HG03025 (cell line): ENCODE measurements at regions not wholly inside any gene's neighbourhood (a gene's known extent, or its start where the extent isn't known, plus 50 kb on each side); places are given as distances from the start of the nearest gene placed in this dataset.
"Not testable (repeated sequence)": the region's sequence is repeated elsewhere in the genome, so short reads cannot be mapped to it uniquely, and the experiment has no call there.

Experiments
- ATAC-seq: cut with Tn5 transposase; IDR thresholded peaks from one replicate; pipeline ENCODE4 v1.9.1; 2021; ENCODE audit warnings: mild to moderate bottlenecking, moderate library complexity; ENCODE audit not compliant: unreplicated experiment, low FRiP score

DNA sequence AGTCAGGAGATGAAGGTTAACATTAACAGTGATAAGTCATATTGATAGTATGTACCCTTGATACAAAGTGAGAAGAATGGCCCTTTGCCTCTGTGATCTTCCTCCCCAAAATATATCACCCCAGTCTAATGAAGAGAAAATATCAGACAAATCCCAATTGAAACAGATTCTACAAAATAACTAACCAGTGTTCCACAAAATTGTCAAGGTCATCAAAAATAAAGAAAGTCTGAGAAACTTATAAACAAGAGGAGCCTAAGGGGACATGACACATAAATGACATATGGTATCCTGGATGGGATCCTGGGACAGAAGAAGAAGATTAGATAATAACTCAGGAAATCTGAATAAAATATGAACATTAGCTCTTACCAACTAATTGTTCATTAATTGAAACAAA is 398.4 kb downstream of the DSC3 start:
- ATAC-seq = no peak

DNA sequence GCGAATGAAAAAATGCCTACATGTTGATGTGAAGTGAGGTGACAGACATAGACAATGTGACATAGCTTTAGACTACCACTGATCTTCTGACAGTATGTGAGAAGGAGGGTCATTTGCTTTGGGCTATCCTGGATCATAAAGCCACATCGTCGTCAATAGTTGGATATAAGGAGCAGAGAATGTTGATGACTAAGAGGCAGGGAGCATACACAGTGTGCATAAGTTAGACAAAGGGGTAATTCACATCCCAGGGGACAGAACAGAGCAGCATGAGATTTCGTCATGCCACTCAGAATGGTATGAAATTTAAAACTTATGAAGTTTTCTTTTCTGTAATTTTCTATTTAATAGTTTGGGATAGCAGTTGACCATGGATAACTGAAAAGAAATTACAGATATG is 403.2 kb downstream of the DSC3 start:
- ATAC-seq = no peak

DNA sequence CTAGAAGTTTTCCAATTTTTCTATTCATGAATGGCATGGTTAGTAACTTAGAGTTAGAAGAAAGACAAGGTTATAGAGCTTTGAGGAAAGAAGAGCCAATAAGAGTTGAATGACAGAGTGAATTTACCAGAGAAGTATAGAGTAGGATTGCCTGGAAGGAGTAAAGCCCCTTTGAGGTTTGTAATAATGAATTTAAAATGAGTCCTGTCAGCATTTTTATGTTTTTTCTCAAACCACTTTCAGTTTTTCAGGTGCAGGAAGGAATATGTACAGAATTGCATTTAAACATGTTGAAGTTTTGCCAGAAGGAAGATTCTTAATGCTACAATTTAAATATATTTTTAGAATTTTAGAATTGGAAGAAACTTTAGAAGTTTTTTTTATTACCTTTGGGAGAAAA is 408.3 kb downstream of the DSC3 start:
- ATAC-seq = no peak

DNA sequence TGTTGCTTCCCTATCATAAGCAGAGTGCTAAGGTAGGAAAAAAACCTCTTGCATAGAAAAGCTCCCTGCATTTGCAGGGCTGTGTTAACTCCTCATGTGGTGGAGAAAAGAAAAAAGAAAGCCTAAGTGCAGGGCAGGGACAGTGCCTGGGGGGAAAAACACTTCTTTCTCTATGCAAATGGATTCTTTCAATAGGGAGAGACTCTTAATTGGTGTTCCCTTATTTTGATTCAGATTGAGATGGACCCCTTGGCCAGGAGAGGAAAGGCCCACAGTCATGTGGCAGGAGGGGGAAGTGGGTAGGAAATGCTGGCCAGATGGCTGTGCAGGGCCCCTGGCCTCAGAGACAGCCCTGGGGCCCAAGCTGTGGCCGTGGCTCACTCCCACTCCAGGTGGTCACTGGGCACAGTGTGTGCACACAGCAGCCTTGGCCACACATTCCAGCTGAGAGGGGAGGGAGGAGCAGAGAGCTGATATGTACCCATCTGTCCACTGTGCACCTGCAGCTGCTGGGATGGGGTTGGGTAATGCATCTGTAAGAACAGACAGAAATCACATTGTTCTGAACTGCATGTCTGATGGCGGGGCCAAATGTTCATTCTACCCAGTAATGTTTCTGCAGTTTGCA is 410.4 kb downstream of the DSC3 start:
- ATAC-seq = no peak

DNA sequence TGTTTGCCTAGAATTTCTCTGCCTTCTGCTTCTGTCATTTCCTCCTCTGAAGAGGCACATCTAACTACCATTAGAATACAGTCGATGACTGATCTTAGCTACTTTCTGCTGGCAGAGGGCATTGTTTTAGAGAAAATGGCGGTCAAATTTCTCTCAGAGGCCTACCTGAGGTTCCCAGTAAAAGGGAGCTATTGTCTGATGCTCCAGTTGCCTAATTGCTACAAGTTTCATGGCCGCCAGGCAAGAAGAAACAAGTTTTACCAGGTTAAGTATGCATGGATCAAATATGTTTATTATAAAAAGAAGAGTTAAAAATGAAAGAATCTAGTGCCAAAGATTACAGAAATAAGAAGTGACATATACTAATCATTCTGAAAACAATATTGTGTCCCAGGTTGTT is 416.6 kb downstream of the DSC3 start:
- ATAC-seq = no peak

DNA sequence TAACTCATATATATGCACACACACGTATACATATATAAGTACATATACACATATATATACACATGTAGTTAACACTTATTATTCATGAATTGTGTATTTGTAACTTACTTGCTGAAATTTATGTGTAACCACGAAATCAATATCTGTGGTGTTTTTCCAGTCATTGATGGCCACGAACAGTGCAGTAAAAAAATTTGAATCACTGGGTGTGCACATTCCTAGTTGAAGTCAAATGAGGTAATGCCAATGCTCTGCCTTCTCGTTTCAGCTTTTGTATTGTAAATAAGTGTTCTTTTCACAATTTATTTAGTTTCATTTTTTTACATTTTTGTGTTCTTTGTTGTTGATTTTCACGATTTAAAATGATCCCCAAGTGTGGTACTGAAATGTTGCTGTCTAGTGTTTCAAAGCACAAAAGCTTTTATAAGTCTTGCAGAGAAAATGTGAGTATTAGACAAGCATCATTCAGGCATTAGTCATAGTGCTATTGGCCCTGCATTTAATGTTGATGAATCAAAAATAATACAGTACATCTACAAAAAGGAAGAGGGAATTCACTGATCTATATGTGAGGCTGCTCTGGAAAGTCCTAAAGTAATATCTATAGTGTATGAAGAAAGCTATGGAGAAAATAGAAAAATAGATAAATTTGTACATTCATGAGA is 419.0 kb downstream of the DSC3 start:
- no peak for ATAC-seq

DNA sequence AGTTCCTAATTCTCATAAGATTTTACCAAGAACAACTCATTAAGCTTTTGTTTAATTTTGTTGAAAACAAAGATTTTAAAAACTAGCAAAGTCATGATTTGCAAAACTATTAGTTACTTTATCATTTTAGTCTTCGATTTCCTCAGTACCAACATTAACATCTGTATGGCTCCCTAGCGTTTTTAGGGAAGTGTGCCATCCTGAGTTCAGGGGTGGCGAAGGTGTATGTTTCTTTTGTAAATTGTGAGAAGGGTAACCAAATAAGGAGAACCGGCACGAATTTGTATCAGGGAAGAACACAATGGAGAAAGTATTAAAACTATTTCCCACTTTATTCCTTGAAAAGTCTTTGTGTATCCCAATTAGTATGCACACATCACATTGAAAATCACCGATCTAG is 419.9 kb downstream of the DSC3 start:
- ATAC-seq = no peak

DNA sequence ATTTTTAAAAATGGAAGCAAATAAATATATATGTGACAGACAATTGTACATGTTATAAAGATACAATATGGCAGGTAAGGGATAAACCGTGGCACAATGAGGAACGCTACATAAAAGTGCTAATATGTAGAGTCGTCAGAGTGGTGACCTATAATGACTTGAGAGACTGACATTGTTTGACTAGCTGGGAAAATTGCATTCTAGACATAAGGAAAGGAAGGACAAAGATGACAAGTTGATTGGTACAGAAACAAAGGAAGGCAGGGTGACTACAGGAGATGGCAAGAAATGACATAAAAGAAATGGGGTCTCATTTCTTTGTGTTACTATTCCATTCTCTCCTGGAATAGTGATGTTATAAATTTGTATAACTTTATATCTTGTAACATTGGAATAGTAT is 420.4 kb downstream of the DSC3 start:
- ATAC-seq = no peak

DNA sequence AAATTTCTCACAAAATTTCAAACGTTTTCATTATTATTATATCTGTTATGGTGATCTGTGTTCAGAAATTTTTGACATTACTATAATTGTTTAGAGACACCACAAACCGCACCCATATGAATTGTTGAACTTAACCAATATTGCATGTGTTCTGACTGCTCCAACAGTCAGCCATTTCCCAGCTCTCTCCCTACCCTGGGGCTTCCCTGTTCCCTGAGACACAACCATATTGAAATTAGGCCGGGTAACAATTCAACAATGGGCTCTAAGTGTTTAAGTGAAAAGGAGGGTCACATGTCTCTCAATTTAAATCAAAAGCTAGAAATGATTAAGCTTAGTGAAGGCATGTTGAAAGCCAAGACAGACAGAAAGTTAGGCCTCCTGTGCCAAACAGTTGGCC is 424.0 kb downstream of the DSC3 start:
- no peak for ATAC-seq

DNA sequence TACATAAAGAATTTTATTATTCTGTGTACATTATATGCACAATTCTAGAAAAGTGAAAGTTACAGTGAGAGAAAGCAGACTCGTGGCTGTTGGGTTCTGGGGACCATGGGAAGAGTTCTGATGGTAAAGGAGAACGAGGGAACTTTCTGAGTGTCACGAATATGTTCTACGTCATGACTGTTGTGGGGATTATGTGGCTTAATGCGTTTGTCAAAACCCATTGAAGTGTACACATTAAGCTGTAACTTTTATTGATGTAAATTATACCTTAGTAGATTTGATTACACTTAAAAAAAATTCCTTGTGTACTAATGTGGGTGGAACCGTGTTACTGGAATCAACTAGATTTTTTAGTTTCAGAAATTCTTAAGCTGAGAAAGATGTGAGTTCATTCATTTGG is 426.1 kb downstream of the DSC3 start:
- no peak for ATAC-seq

DNA sequence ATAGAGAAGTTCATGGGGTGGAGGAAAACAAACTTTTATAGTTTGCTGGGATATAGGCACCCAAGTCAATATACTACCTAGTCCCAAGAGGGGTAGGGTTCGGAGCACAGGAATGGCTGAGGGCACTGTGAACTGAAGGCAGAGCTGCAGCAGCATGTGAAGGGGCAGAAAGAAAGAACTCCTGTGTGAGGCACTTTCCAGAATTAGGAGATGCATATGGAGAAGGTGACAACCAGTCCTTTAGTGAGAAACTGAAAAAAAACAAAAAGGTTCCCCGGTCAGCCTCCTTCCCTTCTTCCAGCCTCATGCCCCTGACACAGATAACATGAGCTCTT is 429.1 kb downstream of the DSC3 start:
- no peak for ATAC-seq

DNA sequence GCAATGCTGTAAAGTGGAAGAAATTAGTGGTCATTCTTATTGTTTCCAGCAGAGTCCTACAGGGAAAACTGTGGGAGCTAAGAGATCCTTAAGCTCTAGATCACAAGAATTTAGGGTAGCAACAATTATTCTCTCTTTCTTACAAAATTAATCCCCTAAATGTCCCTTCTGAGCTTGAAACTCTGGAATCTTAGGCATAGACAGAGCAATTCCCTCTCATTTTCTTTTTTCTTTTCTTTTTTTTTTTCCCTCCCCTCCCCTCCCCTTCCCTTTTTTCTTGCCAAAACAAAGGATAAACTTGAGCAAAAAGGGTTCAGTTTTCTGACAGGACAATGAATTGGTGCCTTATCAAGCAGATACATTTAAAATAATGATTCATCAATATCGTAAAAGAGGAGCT is 441.0 kb downstream of the DSC3 start:
- no peak for ATAC-seq

DNA sequence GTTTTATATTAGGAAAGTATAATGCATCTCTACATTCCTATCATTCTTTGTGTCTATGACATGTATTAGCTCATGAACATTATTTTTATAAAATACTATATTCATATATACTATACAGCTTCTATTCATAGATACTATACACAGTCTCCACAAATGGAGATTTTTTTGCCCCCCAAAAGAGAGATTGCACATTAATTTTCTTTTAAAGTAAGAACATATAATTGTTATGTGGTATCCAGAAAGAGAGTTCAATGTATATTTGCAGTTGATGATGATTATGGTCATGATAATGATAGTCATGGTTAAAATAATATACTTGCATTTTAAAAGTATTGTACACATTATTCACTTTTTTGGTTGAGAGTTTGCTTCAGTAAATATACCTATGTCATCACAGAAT is 445.3 kb downstream of the DSC3 start:
- no peak for ATAC-seq

DNA sequence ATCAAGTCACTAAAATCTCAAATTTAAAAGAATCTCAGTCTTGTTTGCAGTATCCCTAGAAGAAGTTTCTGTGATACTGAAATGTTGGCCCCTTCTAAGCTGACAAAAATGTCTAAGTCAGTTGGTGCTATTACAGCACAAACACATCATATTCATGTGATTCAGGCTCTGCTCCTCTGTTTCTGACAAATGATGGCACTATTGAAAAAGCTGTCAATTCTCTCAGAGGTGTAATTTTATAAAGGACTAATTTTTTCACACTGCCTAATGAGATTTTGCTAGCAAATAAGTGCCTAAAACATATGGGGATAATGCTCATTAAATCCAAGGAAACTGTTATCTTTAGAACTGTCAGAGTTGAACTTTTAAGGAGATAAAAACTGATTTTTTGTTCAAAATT is 445.9 kb downstream of the DSC3 start:
- ATAC-seq = no peak

DNA sequence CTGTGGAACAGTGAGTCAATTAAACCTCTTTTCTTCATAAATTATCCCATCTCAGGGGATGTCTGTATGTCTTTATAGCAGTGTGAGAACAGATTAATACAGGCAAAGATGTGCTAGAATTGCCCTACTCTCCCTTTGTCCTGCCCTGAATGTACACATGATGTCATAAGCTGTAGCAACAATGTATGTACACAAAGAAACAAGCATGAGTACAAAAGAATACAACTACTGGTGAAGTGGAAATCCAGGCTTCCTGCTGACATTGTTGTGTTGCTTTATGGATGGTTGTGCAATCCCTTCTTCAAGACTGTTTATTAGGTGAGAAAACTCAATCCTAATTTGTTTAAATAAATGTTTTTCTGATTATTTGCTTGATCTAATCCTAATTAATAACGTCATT is 446.6 kb downstream of the DSC3 start:
- no peak for ATAC-seq

DNA sequence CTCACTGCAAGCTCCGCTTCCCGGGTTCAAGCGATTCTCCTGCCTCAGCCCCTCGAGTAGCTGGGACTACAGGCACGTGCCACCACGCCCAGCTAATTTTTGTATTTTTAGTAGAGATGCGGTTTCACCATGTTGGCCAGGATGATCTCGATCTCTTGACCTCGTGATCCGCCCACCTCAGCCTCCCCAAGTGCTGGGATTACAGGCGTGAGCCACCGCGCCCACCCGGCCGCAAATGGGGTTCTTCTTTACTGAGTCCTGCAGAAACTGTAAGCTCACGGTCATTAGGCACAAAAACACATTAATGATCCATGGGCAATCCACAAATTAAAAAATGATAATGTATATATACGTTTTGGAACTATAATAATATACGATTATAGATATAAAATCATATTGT is 447.6 kb downstream of the DSC3 start:
- ATAC-seq = not testable (repeated sequence)

DNA sequence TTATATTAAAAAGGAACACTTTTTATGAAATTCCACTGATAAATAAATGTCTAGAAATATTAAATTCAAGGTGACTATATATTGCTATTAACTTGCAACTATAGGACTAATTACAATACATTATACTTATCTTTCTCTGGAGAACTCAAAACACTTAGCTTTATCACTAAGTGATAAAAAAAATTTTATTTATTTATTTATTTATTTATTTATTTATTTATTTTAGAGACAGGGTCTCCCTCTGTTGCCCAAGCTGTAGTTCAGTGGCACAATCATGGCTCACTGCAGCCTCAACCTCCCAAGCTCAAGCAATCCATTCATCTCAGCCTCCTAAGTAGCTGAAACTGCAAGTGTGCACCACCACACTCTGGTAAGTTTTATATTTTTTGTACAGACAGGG is 451.1 kb downstream of the DSC3 start:
- no peak for ATAC-seq

DNA sequence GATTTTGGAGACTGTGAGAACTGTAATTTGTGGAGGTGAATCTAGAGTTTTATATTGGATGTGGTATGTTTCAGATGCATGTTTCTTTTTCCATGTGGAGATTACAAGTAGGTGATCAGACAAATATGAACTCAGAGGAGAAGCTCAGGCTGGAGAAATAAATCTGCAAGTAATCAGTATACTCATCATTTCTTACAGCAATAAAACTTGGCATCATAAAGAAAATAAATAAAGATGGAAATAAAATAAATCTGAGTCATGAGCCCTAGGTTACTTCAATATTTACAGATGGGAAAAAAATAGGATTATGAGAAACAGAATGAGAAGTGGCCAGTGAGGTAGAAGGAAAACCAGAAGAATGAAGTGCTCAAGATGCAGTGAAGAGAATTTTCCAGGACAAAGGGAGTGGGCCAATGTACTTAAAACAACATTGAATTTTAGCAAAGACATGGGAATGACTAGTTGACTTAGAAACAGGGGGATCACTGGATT is 453.8 kb downstream of the DSC3 start:
- ATAC-seq = no peak

DNA sequence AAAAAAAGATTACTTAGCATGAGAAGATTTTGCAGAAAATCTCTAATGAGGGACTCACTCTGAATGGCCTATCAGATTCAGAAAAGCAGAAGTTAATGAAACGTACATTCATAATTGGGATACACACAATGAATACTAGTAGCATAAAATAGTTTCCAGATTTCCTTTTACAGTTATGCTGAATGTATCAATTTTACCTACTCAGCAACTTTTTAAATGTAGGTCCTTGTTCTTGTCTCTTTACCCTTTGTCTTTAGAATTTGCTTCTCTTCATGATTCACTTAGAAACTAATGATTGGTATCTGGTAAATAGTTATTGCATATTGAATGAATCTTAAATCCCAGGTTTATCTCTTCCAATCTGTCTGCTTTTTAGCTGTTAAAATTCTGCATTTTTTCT is 458.8 kb downstream of the DSC3 start:
- ATAC-seq = no peak

DNA sequence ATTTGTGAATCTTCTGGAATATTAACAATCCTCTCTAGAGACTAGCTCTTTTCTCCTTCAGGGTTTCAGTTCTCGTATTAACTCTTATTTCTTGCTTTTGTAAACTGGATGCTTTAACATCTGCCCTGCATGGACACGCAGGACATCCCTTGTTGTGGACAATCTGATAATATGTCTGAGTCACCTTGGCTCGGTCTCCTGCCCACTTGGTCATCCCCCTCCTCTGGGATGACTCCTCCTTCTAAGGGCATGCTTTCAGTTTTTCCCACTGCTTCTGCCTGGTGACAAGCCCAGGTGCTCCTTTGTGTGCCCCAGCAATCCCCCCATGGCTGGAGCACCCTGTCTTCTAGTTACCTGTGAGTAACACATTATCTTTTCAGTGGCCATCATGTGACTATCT is 460.5 kb downstream of the DSC3 start:
- no peak for ATAC-seq

DNA sequence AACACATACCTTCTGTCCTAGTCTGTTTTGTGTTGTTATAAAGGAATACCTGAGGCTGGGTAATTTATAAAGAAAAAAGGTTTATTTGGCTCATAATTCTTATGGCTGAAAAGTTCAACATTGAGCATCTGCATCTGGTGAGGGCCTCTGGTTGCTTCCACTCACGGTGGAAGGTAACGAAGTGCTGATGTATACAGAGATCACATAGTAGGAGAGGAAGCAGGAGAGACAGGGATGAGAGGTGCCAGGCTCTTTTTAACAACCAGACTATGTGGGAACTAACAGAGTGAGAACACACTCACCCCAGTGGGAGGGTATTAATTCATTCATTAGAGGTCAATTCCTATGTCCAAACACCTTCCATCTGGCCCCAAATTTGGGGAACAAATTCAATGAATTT is 463.8 kb downstream of the DSC3 start:
- ATAC-seq = no peak

DNA sequence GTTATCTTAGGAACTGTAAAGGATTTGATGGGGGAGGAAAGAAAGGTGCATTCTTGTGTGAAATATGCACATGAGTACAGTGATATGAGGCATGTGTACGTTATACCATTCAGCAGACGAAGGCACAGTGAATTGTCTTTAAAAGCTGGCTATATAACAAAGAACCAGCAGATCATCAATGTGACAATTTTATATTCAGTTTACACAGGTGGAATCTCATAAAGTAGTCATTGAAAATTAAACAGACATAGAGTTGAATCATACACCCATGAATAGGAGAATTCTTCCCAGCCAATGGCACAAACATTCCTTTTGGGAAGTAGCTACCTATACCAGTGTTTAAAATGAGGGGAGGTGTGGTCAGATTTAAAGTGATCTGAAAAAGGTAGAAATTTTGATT is 470.3 kb downstream of the DSC3 start:
- no peak for ATAC-seq

DNA sequence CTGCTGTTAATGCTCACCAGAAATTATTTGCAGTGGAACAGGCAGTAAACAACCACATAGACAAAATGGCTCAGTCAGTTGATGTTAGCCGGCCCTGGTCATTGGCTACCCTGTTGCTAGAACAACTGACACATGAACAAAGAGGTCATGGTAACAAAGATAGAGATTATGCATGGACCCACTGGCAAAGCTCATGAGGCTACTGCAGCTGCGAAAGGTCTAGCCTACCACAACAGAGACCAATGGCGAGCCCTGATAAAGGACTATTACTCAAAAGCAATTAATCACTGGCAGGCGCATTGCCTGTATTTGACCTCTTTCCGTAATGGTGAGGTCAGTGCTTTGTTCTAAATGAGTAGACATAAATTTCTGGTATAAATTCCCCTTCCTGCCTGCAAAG is 474.2 kb downstream of the DSC3 start:
- no peak for ATAC-seq
